HEK293T (cell line): ENCODE measurements at regions not wholly inside any gene's neighbourhood (a gene's known extent, or its start where the extent isn't known, plus 50 kb on each side); places are given as distances from the start of the nearest gene placed in this dataset.

Experiments
- CTCF ChIA-PET: fragments of 350-600 bp; formaldehyde crosslinking; extraction: SDS; loops from one replicate; lab custom pipeline; 2021; ENCODE audit warnings: antibody characterized with exemption, inconsistent platforms; lab: Yijun Ruan, JAX
- POLR2A ChIA-PET: fragments of 350-600 bp; formaldehyde crosslinking; extraction: SDS; loops from one replicate; lab custom pipeline; 2020; ENCODE audit warnings: antibody characterized with exemption, inconsistent platforms; lab: Yijun Ruan, JAX
- DNase-seq: peaks from one replicate; pipeline ENCODE4 v3.0.0; 2012; ENCODE audit warnings: mixed read lengths; ENCODE audit errors: extremely low spot score
- ARNT ChIP-seq: fragments of 450-650 bp; IDR thresholded peaks from 2 replicates; pipeline ENCODE4 v1.6.1; 2017; ENCODE audit warnings: mild to moderate bottlenecking
- BHLHE40 ChIP-seq: fragments of 450-650 bp; IDR thresholded peaks from 2 replicates; pipeline ENCODE4 v1.6.1; 2016; ENCODE audit warnings: mild to moderate bottlenecking, moderate library complexity, borderline replicate concordance
- CTBP1 ChIP-seq: fragments of 450-650 bp; IDR thresholded peaks from 2 replicates; pipeline ENCODE4 v1.6.1; 2016; ENCODE audit warnings: borderline replicate concordance
- ELF4 ChIP-seq: fragments of 450-650 bp; IDR thresholded peaks from 2 replicates; pipeline ENCODE4 v1.6.1; 2017; ENCODE audit warnings: antibody characterized with exemption
- FOXK2 ChIP-seq: fragments of 450-650 bp; IDR thresholded peaks from 2 replicates; pipeline ENCODE4 v1.6.1; 2016; ENCODE audit warnings: mild to moderate bottlenecking
- FOXM1 ChIP-seq: fragments of 450-650 bp; IDR thresholded peaks from 2 replicates; pipeline ENCODE4 v1.6.1; 2017; ENCODE audit warnings: mild to moderate bottlenecking, borderline replicate concordance
- HDGF ChIP-seq: fragments of 450-650 bp; IDR thresholded peaks from 2 replicates; pipeline ENCODE4 v1.6.1; 2017; ENCODE audit warnings: antibody characterized with exemption, borderline replicate concordance
- L3MBTL2 ChIP-seq: fragments of 450-650 bp; conservative IDR thresholded peaks from 2 replicates; pipeline ENCODE4 v1.6.1; 2016; ENCODE audit warnings: mild to moderate bottlenecking
- LEF1 ChIP-seq: fragments of 450-650 bp; IDR thresholded peaks from 2 replicates; pipeline ENCODE4 v1.6.1; 2017; ENCODE audit warnings: mild to moderate bottlenecking, borderline replicate concordance
- NFRKB ChIP-seq: fragments of 450-650 bp; IDR thresholded peaks from 2 replicates; pipeline ENCODE4 v1.6.1; 2016; ENCODE audit warnings: mild to moderate bottlenecking, moderate library complexity
- PKNOX1 ChIP-seq: fragments of 450-650 bp; IDR thresholded peaks from 2 replicates; pipeline ENCODE4 v1.6.1; 2016
- SP1 ChIP-seq: fragments of 450-650 bp; IDR thresholded peaks from 2 replicates; pipeline ENCODE4 v1.6.1; 2017
- SUZ12 ChIP-seq: fragments of 450-650 bp; IDR thresholded peaks from 2 replicates; pipeline ENCODE4 v1.6.1; 2016; ENCODE audit warnings: mild to moderate bottlenecking
- TARDBP ChIP-seq: fragments of 450-650 bp; IDR thresholded peaks from 2 replicates; pipeline ENCODE4 v1.6.1; 2016
- ZNF384 ChIP-seq: fragments of 450-650 bp; IDR thresholded peaks from 2 replicates; pipeline ENCODE4 v1.6.1; 2016

- POLR2A ChIA-PET: no interaction called here
- DNase-seq: no peak
- TF ChIP-seq ZNF384: no peak
- no peak for TF ChIP-seq PKNOX1
- no peak for TF ChIP-seq NFRKB
- TF ChIP-seq HDGF: no peak
- no peak for TF ChIP-seq ARNT
- no peak for TF ChIP-seq TARDBP
- CTCF ChIA-PET: no interaction called here
Observed at GRCh38 chr6:91879386-91879995, 1292.6 kb upstream of the MAP3K7 start.

GRCh38 chr6:91877994-91878393, 1291.1 kb upstream of the MAP3K7 start:
- DNase-seq: no peak
- CTCF ChIA-PET: no interaction called here
- POLR2A ChIA-PET: no interaction called here
- TF ChIP-seq LEF1 (no peak), ELF4 (no peak), ARNT (no peak), FOXK2 (no peak), ZNF384 (no peak), BHLHE40 (no peak), L3MBTL2 (no peak), CTBP1 (no peak), SP1 (no peak), SUZ12 (no peak), FOXM1 (no peak)

GRCh38 chr6:91874971-91875370, 1288.1 kb upstream of the MAP3K7 start:
- CTCF ChIA-PET: no interaction called here
- no peak for TF ChIP-seq CTBP1
- no peak for DNase-seq
- POLR2A ChIA-PET: no interaction called here

GRCh38 chr6:91868539-91869202, 1281.8 kb upstream of the MAP3K7 start:
- DNase-seq: no peak
- TF ChIP-seq HDGF (no peak), ARNT (no peak), SUZ12 (no peak), FOXM1 (no peak), CTBP1 (no peak), PKNOX1 (no peak), TARDBP (no peak), L3MBTL2 (no peak), LEF1 (no peak), FOXK2 (no peak)
- ChIA-PET POLR2A (no interaction called here), CTCF (no interaction called here)

GRCh38 chr6:91865889-91866288, 1279.0 kb upstream of the MAP3K7 start:
- no peak for TF ChIP-seq ZNF384
- no peak for TF ChIP-seq LEF1
- no peak for TF ChIP-seq TARDBP
- no peak for TF ChIP-seq FOXK2
- TF ChIP-seq HDGF: no peak
- no peak for TF ChIP-seq L3MBTL2
- no peak for TF ChIP-seq ELF4
- TF ChIP-seq NFRKB: no peak
- DNase-seq: no peak
- POLR2A ChIA-PET: no interaction called here
- CTCF ChIA-PET: no interaction called here

- POLR2A ChIA-PET: no interaction called here
- no peak for TF ChIP-seq ARNT
- DNase-seq: no peak
- CTCF ChIA-PET: no interaction called here
Observed at GRCh38 chr6:91864911-91865310, 1278.0 kb upstream of the MAP3K7 start.

GRCh38 chr6:91860541-91861335, 1273.9 kb upstream of the MAP3K7 start:
- no peak for DNase-seq
- TF ChIP-seq FOXK2 (no peak), FOXM1 (no peak), NFRKB (no peak), SUZ12 (no peak), ELF4 (no peak), BHLHE40 (no peak), HDGF (no peak), CTBP1 (no peak), ZNF384 (no peak), LEF1 (no peak), TARDBP (no peak), PKNOX1 (no peak)
- CTCF ChIA-PET: interaction anchor here (0.6 kb wide), 1 partner anchor 712 kb away, joined by 3 read pairs; no protein-coding TSS in a partner anchor
- POLR2A ChIA-PET: no interaction called here
